Ascending aorta (tissue), 2 donors: ENCODE measurements at regions not wholly inside any gene's neighbourhood (a gene's known extent, or its start where the extent isn't known, plus 50 kb on each side); places are given as distances from the start of the nearest gene placed in this dataset.

Source experiments
- DNase-seq, 2 donors: peaks; one replicate each; pipeline ENCODE4 v3.0.0-alpha.2; 2019; ENCODE audit warnings: low spot score in 2 of 2
- H3K27ac ChIP-seq, 2 donors: fragments of 200-600 bp; sonication (generic); one replicate each; pipeline ENCODE4 v1.5.1; 2016 to 2017; ENCODE audit warnings: mild to moderate bottlenecking in 1 of 2
- H3K27me3 ChIP-seq: fragments of 200-600 bp; sonication (generic); one replicate; pipeline ENCODE4 v1.5.1; 2017
- H3K36me3 ChIP-seq, 2 donors: fragments of 200-600 bp; sonication (generic); one replicate each; pipeline ENCODE4 v1.5.1; 2016
- H3K4me1 ChIP-seq, 2 donors: fragments of 200-600 bp; sonication (generic); one replicate each; pipeline ENCODE4 v1.5.1; 2016 to 2017; ENCODE audit warnings: mild to moderate bottlenecking in 1 of 2
- H3K4me3 ChIP-seq, 2 donors: fragments of 200-600 bp; sonication (generic); one replicate each; pipeline ENCODE4 v1.5.1; 2016 to 2017; ENCODE audit warnings: mild to moderate bottlenecking in 1 of 2
- H3K9me3 ChIP-seq, 2 donors: fragments of 200-600 bp; sonication (generic); one replicate each; pipeline ENCODE4 v1.5.1; 2016
- CTCF ChIP-seq, 3 experiments: fragments of 200-600 bp in 2 of 3; fragments of 450-650 bp in 1 of 3; sonication (generic) in 2 of 3; IDR thresholded peaks; one replicate each; pipeline ENCODE4 v1.5.1; 2016 to 2019; ENCODE audit warnings: antibody characterized with exemption in 3 of 3, mild to moderate bottlenecking in 1 of 3, moderate library complexity in 1 of 3
- intact Hi-C: fragments of 100-400 bp; cut with DNase I; formaldehyde crosslinking; loops from one replicate; pipeline ENCODE4 v1.15.1; 2023

- TF ChIP-seq CTCF (IDR thresholded peaks at IDR 0.05), result no peak
- DNase-seq, result no peak
- intact Hi-C loops, result no loop called here
- Histone ChIP-seq H3K27me3 (no peaks in the 10 kb centered on the region), H3K36me3 (no peaks in the 10 kb centered on the region), H3K27ac (no peak overlapping the region), H3K9me3 (no peaks in the 10 kb centered on the region), H3K4me1 (no peaks in the 10 kb centered on the region), H3K4me3 (peak overlapping the region; percentile 19 to 49)
Measured at GRCh38 chr4:188282471-188283232, 143.4 kb downstream of the TRIML1 start.

- H3K27ac ChIP-seq, result no peak overlapping the region
- H3K4me1 ChIP-seq, result no peaks in the 10 kb centered on the region
- no peaks in the 10 kb centered on the region for H3K36me3 ChIP-seq
- H3K27me3 ChIP-seq, result no peaks in the 10 kb centered on the region
- intact Hi-C loops, result no loop called here
- no peak for TF ChIP-seq CTCF (IDR thresholded peaks at IDR 0.05)
- H3K9me3 ChIP-seq, result no peaks in the 10 kb centered on the region
- DNase-seq, result no peak
- no peak overlapping the region for H3K4me3 ChIP-seq
Measured at GRCh38 chr4:188287169-188287894, 148.1 kb downstream of the TRIML1 start.

GRCh38 chr4:188289531-188290125 is 150.4 kb downstream of the TRIML1 start:
- Histone ChIP-seq H3K36me3 (no peaks in the 10 kb centered on the region), H3K9me3 (no peaks in the 10 kb centered on the region), H3K4me3 (no peak overlapping the region), H3K4me1 (no peaks in the 10 kb centered on the region), H3K27ac (no peak overlapping the region), H3K27me3 (no peaks in the 10 kb centered on the region)
- TF ChIP-seq CTCF (IDR thresholded peaks at IDR 0.05), result no peak
- intact Hi-C loops, result no loop called here
- no peak for DNase-seq

- Histone ChIP-seq H3K27ac (peak overlapping the region in 1 of 2 donors; percentile 39), H3K9me3 (no peaks in the 10 kb centered on the region), H3K4me1 (no peaks in the 10 kb centered on the region), H3K27me3 (no peaks in the 10 kb centered on the region), H3K36me3 (no peaks in the 10 kb centered on the region), H3K4me3 (no peak overlapping the region)
- peak in 1 of 2 donors; percentile 78 for DNase-seq
- TF ChIP-seq CTCF (IDR thresholded peaks at IDR 0.05), result no peak
- intact Hi-C loops, result loop anchor here (2.0 kb wide), 1 partner anchor 37 kb away; no protein-coding TSS in a partner anchor
Measured at GRCh38 chr4:188295899-188296298, 156.7 kb downstream of the TRIML1 start.

- no peak for TF ChIP-seq CTCF (IDR thresholded peaks at IDR 0.05)
- DNase-seq, result no peak
- H3K27me3 ChIP-seq, result no peaks in the 10 kb centered on the region
- H3K27ac ChIP-seq, result no peak overlapping the region
- no peak overlapping the region for H3K4me3 ChIP-seq
- H3K4me1 ChIP-seq, result no peaks in the 10 kb centered on the region
- H3K36me3 ChIP-seq, result no peaks in the 10 kb centered on the region
- no peaks in the 10 kb centered on the region for H3K9me3 ChIP-seq
- intact Hi-C loops, result loop anchor here (2.0 kb wide), 1 partner anchor 36 kb away; no protein-coding TSS in a partner anchor
Measured at GRCh38 chr4:188296331-188296730, 157.1 kb downstream of the TRIML1 start.
